H1 (cell line): ENCODE measurements at regions not wholly inside any gene's neighbourhood (a gene's known extent, or its start where the extent isn't known, plus 50 kb on each side); places are given as distances from the start of the nearest gene placed in this dataset.
"Not testable (repeated sequence)": the region's sequence is repeated elsewhere in the genome, so short reads cannot be mapped to it uniquely, and the experiment has no call there.

Experiments used
- CBX5 ChIP-seq: fragments of 300-800, 300-1000 bp; sonication (generic); IDR thresholded peaks from 2 replicates; pipeline ENCODE4 v1.7.1; 2016; ENCODE audit warnings: antibody characterized with exemption, low read length, low read depth
- POLR2A ChIP-seq, 2 experiments: IDR thresholded peaks; 1 replicate in 1 of 2; 2 replicates in 1 of 2; pipeline ENCODE4 v1.6.1; 2011; ENCODE audit warnings: low read depth in 2 of 2, low read length in 2 of 2, mild to moderate bottlenecking in 2 of 2; ENCODE audit errors: control extremely low read depth in 1 of 2
- RFX5 ChIP-seq: IDR thresholded peaks from 2 replicates; pipeline ENCODE4 v1.6.1; 2011; ENCODE audit warnings: low read depth, low read length, improper control_type of control experiment, borderline replicate concordance
- SIN3A ChIP-seq, 2 experiments: IDR thresholded peaks in 1 of 2; conservative IDR thresholded peaks in 1 of 2; 2 replicates each; pipeline ENCODE4 v1.6.1; 2011 to 2012; ENCODE audit warnings: low read length in 2 of 2, improper control_type of control experiment in 1 of 2, low read depth in 1 of 2, mild to moderate bottlenecking in 1 of 2
- SP4 ChIP-seq: IDR thresholded peaks from 2 replicates; pipeline ENCODE4 v1.6.1; 2012; ENCODE audit warnings: low read length, inconsistent platforms
- TF ChIP-seq, protein P1 (sequence below), 3 experiments: IDR thresholded peaks; 1 replicate in 2 of 3; 2 replicates in 1 of 3; pipeline versions ENCODE4 v1.5.1 to v1.6.1; 2011; ENCODE audit warnings: low read length in 3 of 3, mild to moderate bottlenecking in 3 of 3, inconsistent platforms in 2 of 3, low read depth in 1 of 3, moderate library complexity in 1 of 3; ENCODE audit not compliant: insufficient read depth in 1 of 3; ENCODE audit errors: control extremely low read depth in 1 of 3

DNA sequence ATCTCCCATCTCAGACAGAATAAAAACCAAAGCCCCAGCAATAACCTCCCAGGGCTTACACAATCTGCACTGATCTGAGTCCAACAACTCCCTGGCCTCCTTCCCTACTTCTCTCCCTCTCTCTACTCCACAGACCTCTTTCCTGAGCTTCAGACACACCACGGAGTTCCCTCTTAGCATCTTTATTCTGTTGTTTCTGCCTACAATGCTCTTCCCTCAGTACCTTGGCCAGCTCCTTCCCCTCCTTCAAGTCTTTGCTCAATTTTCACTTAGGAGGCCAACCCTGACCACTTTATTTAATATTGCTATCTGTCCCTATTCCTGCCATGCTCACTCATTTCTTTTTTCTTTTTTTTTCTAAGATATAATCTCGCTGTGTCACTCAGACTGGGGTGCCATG lies 276.7 kb downstream of the CWH43 start:
- TF ChIP-seq, protein P1, sequence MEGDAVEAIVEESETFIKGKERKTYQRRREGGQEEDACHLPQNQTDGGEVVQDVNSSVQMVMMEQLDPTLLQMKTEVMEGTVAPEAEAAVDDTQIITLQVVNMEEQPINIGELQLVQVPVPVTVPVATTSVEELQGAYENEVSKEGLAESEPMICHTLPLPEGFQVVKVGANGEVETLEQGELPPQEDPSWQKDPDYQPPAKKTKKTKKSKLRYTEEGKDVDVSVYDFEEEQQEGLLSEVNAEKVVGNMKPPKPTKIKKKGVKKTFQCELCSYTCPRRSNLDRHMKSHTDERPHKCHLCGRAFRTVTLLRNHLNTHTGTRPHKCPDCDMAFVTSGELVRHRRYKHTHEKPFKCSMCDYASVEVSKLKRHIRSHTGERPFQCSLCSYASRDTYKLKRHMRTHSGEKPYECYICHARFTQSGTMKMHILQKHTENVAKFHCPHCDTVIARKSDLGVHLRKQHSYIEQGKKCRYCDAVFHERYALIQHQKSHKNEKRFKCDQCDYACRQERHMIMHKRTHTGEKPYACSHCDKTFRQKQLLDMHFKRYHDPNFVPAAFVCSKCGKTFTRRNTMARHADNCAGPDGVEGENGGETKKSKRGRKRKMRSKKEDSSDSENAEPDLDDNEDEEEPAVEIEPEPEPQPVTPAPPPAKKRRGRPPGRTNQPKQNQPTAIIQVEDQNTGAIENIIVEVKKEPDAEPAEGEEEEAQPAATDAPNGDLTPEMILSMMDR (IDR thresholded peaks at IDR 0.05; ENCODE audit: control extremely low read depth in 1 of 3, insufficient read depth in 1 of 3, low read depth in 1 of 3, low read length in 3 of 3) = not testable (repeated sequence)
- not testable (repeated sequence) for TF ChIP-seq CBX5; POLR2A (IDR thresholded peaks at IDR 0.05; ENCODE audit: control extremely low read depth in 1 of 2, low read depth in 2 of 2, low read length in 2 of 2); SIN3A (conservative IDR thresholded peaks at IDR 0.05 in 1 of 2, IDR thresholded peaks at IDR 0.05 in 1 of 2; ENCODE audit: low read depth in 1 of 2, low read length in 2 of 2); RFX5; SP4
